ENCODE measurements at regions not wholly inside any gene's neighbourhood (a gene's known extent, or its start where the extent isn't known, plus 50 kb on each side); places are given as distances from the start of the nearest gene placed in this dataset.
"Not testable (repeated sequence)": the region's sequence is repeated elsewhere in the genome, so short reads cannot be mapped to it uniquely, and the experiment has no call there.

GRCh38 chr2:62654876-62655359, 50.6 kb upstream of the EHBP1 start:
- ATAC-seq (ENCODE audit: low FRiP score), result no peak
- DNase-seq (ENCODE audit: low spot score), result no peak
- TF ChIP-seq CTCF (IDR thresholded peaks at IDR 0.05), result no peak

- DNase-seq (ENCODE audit: low spot score) (no peak), ATAC-seq (ENCODE audit: low FRiP score) (no peak)
- no peak for TF ChIP-seq CTCF (IDR thresholded peaks at IDR 0.05)
Observed at GRCh38 chr2:62654423-62654791, 51.1 kb upstream of the EHBP1 start.

GRCh38 chr2:62653582-62654422, 51.7 kb upstream of the EHBP1 start:
- TF ChIP-seq CTCF (IDR thresholded peaks at IDR 0.05), result no peak
- DNase-seq (ENCODE audit: low spot score), result no peak
- no peak for ATAC-seq (ENCODE audit: low FRiP score)

GRCh38 chr2:62649087-62649486, 56.4 kb upstream of the EHBP1 start:
- not testable (repeated sequence) for ATAC-seq (ENCODE audit: low FRiP score); DNase-seq (ENCODE audit: low spot score)

GRCh38 chr2:62643100-62643471, 62.4 kb upstream of the EHBP1 start:
- DNase-seq (ENCODE audit: low spot score) (no peak), ATAC-seq (ENCODE audit: low FRiP score) (no peak)
- no peak for TF ChIP-seq CTCF (IDR thresholded peaks at IDR 0.05)

GRCh38 chr2:62642429-62643099, 62.9 kb upstream of the EHBP1 start:
- no peak for TF ChIP-seq CTCF (IDR thresholded peaks at IDR 0.05)
- ATAC-seq (ENCODE audit: low FRiP score), result no peak
- DNase-seq (ENCODE audit: low spot score), result no peak

- no peak for ATAC-seq (ENCODE audit: low FRiP score)
- DNase-seq (ENCODE audit: low spot score), result no peak
- TF ChIP-seq CTCF (IDR thresholded peaks at IDR 0.05), result no peak
Observed at GRCh38 chr2:62641936-62642335, 63.6 kb upstream of the EHBP1 start.

Data from omental fat pad (tissue), 3 donors.